Keratinocyte (primary cell): ENCODE measurements at regions not wholly inside any gene's neighbourhood (a gene's known extent, or its start where the extent isn't known, plus 50 kb on each side); places are given as distances from the start of the nearest gene placed in this dataset.

Source experiments
- DNase-seq: peaks from one replicate; pipeline ENCODE4 v3.0.0-alpha.2; 2011; ENCODE audit warnings: low read depth, missing footprints, low spot score
- FAIRE-seq: peaks from 2 replicates; lab custom pipeline; 2011; peaks lifted over from hg19 to GRCh38; lab: Jason Lieb, UNC
- H2AFZ ChIP-seq: 2 replicates; pipeline ENCODE4 v1.6.0; 2012; ENCODE audit warnings: low read length, control low read depth, inconsistent platforms; ENCODE audit not compliant: control insufficient read depth
- H3K27ac ChIP-seq: 2 replicates; pipeline ENCODE4 v1.5.1; 2011; ENCODE audit warnings: low read length; ENCODE audit not compliant: control insufficient read depth, insufficient read depth
- H3K27me3 ChIP-seq: 3 replicates; pipeline ENCODE4 v1.6.0; 2011; ENCODE audit warnings: low read length; ENCODE audit not compliant: control insufficient read depth, insufficient read depth; ENCODE audit errors: extremely low read depth
- H3K36me3 ChIP-seq, 2 experiments: 2 replicates in 1 of 2; 3 replicates in 1 of 2; pipeline ENCODE4 v1.5.1; 2011; ENCODE audit warnings: low read length in 2 of 2, mild to moderate bottlenecking in 1 of 2; ENCODE audit not compliant: control insufficient read depth in 2 of 2, insufficient read depth in 2 of 2; ENCODE audit errors: extremely low read depth in 1 of 2
- H3K4me1 ChIP-seq: 3 replicates; pipeline ENCODE4 v1.5.1; 2011; ENCODE audit warnings: low read length; ENCODE audit not compliant: control insufficient read depth, insufficient read depth; ENCODE audit errors: extremely low read depth
- H3K4me2 ChIP-seq: 3 replicates; pipeline ENCODE4 v1.6.0; 2011; ENCODE audit warnings: low read depth, low read length; ENCODE audit not compliant: control insufficient read depth, insufficient read depth; ENCODE audit errors: extremely low read depth
- H3K4me3 ChIP-seq, 3 experiments: fragments of 200-600 bp in 1 of 3; sonication (generic) in 1 of 3; 2 replicates in 2 of 3; 3 replicates in 1 of 3; pipeline ENCODE4 v1.5.1; 2011 to 2016; ENCODE audit warnings: low read length in 3 of 3, mild to moderate bottlenecking in 3 of 3, control low read depth in 2 of 3, inconsistent platforms in 1 of 3, low read depth in 1 of 3, mixed read lengths in 1 of 3, mixed run types in 1 of 3, moderate library complexity in 1 of 3; ENCODE audit not compliant: control insufficient read depth in 2 of 3, insufficient read depth in 2 of 3; ENCODE audit errors: extremely low read depth in 1 of 3
- H3K79me2 ChIP-seq: 2 replicates; pipeline ENCODE4 v1.6.0; 2012; ENCODE audit warnings: low read length; ENCODE audit not compliant: control insufficient read depth, insufficient read depth
- H3K9ac ChIP-seq: 3 replicates; pipeline ENCODE4 v1.6.0; 2011; ENCODE audit warnings: low read length; ENCODE audit not compliant: control insufficient read depth, insufficient read depth; ENCODE audit errors: extremely low read depth
- H3K9me1 ChIP-seq: 3 replicates; pipeline ENCODE4 v1.6.0; 2011; ENCODE audit warnings: low read length; ENCODE audit not compliant: control insufficient read depth, insufficient read depth; ENCODE audit errors: extremely low read depth
- H3K9me3 ChIP-seq: 2 replicates; pipeline ENCODE4 v1.5.1; 2012; ENCODE audit warnings: low read depth, low read length; ENCODE audit not compliant: control insufficient read depth
- H4K20me1 ChIP-seq: 3 replicates; pipeline ENCODE4 v1.6.0; 2011; ENCODE audit warnings: low read length; ENCODE audit not compliant: control insufficient read depth, insufficient read depth; ENCODE audit errors: extremely low read depth
- EZH2 ChIP-seq: IDR thresholded peaks from one replicate; pipeline ENCODE4 v1.6.1; 2012; ENCODE audit warnings: inconsistent platforms, mild to moderate bottlenecking, low read length, moderate library complexity
- dilution Hi-C: fragments of 300-500 bp; cut with MboI; formaldehyde crosslinking; loops from one replicate; pipeline ENCODE4 v1.7.0; 2020; ENCODE audit warnings: low sequenced_read_pairs; ENCODE audit not compliant: extremely low pct_ligation_motif_present
- TF ChIP-seq, protein P1 (sequence below), 3 experiments: IDR thresholded peaks in 1 of 3; conservative IDR thresholded peaks in 1 of 3; optimal IDR thresholded peaks in 1 of 3; 2 replicates in 2 of 3; 3 replicates in 1 of 3; pipeline versions ENCODE3 to v1.5.1; 2011; ENCODE audit warnings: low read length in 3 of 3, mild to moderate bottlenecking in 3 of 3, moderate library complexity in 2 of 3, control low read depth in 1 of 3, inconsistent platforms in 1 of 3; ENCODE audit not compliant: insufficient read depth in 2 of 3; ENCODE audit errors: extremely low read depth in 1 of 3

GRCh38 chr4:81343046-81343445 lies 128.0 kb upstream of the PRKG2 start:
- no peak overlapping the region for H3K4me2 ChIP-seq
- dilution Hi-C loops = no loop called here
- no peaks in the 10 kb centered on the region for H3K27me3 ChIP-seq
- H3K9me3 ChIP-seq = no peaks in the 10 kb centered on the region
- no peaks in the 10 kb centered on the region for H3K4me1 ChIP-seq
- no peak for DNase-seq
- TF ChIP-seq EZH2 = no peak
- TF ChIP-seq, protein P1, sequence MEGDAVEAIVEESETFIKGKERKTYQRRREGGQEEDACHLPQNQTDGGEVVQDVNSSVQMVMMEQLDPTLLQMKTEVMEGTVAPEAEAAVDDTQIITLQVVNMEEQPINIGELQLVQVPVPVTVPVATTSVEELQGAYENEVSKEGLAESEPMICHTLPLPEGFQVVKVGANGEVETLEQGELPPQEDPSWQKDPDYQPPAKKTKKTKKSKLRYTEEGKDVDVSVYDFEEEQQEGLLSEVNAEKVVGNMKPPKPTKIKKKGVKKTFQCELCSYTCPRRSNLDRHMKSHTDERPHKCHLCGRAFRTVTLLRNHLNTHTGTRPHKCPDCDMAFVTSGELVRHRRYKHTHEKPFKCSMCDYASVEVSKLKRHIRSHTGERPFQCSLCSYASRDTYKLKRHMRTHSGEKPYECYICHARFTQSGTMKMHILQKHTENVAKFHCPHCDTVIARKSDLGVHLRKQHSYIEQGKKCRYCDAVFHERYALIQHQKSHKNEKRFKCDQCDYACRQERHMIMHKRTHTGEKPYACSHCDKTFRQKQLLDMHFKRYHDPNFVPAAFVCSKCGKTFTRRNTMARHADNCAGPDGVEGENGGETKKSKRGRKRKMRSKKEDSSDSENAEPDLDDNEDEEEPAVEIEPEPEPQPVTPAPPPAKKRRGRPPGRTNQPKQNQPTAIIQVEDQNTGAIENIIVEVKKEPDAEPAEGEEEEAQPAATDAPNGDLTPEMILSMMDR (optimal IDR thresholded peaks at IDR 0.05 in 1 of 3, IDR thresholded peaks at IDR 0.05 in 1 of 3, conservative IDR thresholded peaks at IDR 0.05 in 1 of 3; ENCODE audit: extremely low read depth in 1 of 3, insufficient read depth in 2 of 3, low read length in 3 of 3) = no peak
- H3K79me2 ChIP-seq = no peaks in the 10 kb centered on the region
- H3K36me3 ChIP-seq = no peaks in the 10 kb centered on the region
- no peak overlapping the region for H3K4me3 ChIP-seq
- FAIRE-seq = no peak
- H2AFZ ChIP-seq = no peak overlapping the region
- no peaks in the 10 kb centered on the region for H3K9me1 ChIP-seq
- H3K9ac ChIP-seq = no peak overlapping the region
- H4K20me1 ChIP-seq = no peaks in the 10 kb centered on the region
- no peak overlapping the region for H3K27ac ChIP-seq

DNA sequence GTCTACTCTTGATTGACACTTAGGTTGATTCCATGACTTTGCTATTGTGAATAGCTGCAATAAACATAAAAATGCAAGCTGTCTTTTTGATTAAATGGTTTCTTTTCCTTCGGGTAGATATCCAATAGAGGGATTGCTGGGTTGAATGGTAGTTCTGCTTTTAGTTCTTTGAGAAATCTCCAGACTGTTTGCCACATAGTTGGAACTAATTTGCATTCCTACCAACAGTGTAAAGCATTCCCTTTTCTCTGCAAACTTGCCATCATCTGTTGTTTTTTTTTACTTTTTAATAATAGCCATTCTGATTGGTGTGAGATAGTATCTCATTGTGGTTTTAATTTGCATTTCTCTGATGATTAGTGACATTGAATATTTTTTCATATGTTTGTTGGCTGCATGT lies 122.2 kb upstream of the PRKG2 start:
- no peak for DNase-seq
- H3K27me3 ChIP-seq = no peaks in the 10 kb centered on the region
- dilution Hi-C loops = no loop called here

More for the DNA sequence above, 122.2 kb upstream of the PRKG2 start:
- no peak overlapping the region for H3K27ac ChIP-seq
- no peak for FAIRE-seq
- H3K36me3 ChIP-seq = no peaks in the 10 kb centered on the region
- H4K20me1 ChIP-seq = no peaks in the 10 kb centered on the region
- H3K9ac ChIP-seq = no peak overlapping the region
- no peaks in the 10 kb centered on the region for H3K4me1 ChIP-seq
- no peaks in the 10 kb centered on the region for H3K79me2 ChIP-seq
- no peaks in the 10 kb centered on the region for H3K9me1 ChIP-seq
- no peaks in the 10 kb centered on the region for H3K9me3 ChIP-seq
- no peak overlapping the region for H3K4me2 ChIP-seq
- no peak overlapping the region for H3K4me3 ChIP-seq
- H2AFZ ChIP-seq = no peak overlapping the region
- no peak for TF ChIP-seq EZH2
- TF ChIP-seq, protein P1 (optimal IDR thresholded peaks at IDR 0.05 in 1 of 3, IDR thresholded peaks at IDR 0.05 in 1 of 3, conservative IDR thresholded peaks at IDR 0.05 in 1 of 3; ENCODE audit: extremely low read depth in 1 of 3, insufficient read depth in 2 of 3, low read length in 3 of 3) = no peak
